ENCODE measurements at regions not wholly inside any gene's neighbourhood (a gene's known extent, or its start where the extent isn't known, plus 50 kb on each side); places are given as distances from the start of the nearest gene placed in this dataset.

DNA sequence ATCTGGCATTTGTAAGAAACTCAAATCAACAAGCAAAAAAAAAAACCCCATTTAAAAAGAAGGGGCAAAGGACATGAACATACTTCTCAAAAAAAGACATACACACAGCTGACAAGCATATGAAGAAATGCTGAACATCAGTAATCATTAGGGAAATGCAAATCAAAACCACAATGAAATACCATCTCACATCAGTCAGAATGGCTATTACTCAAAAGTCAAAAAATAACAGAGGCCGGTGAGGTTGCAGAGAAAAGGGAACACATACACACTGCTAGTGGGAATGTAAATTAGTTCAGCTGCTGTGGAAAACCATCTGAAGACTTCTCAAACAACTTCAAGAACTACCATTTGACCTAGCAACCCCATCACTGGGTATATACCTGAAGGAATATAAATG lies 199.4 kb upstream of the THBS1 start:
- no peak overlapping the region for H3K4me3 ChIP-seq (ENCODE audit: low read depth, low read length)
- TF ChIP-seq, protein P1, sequence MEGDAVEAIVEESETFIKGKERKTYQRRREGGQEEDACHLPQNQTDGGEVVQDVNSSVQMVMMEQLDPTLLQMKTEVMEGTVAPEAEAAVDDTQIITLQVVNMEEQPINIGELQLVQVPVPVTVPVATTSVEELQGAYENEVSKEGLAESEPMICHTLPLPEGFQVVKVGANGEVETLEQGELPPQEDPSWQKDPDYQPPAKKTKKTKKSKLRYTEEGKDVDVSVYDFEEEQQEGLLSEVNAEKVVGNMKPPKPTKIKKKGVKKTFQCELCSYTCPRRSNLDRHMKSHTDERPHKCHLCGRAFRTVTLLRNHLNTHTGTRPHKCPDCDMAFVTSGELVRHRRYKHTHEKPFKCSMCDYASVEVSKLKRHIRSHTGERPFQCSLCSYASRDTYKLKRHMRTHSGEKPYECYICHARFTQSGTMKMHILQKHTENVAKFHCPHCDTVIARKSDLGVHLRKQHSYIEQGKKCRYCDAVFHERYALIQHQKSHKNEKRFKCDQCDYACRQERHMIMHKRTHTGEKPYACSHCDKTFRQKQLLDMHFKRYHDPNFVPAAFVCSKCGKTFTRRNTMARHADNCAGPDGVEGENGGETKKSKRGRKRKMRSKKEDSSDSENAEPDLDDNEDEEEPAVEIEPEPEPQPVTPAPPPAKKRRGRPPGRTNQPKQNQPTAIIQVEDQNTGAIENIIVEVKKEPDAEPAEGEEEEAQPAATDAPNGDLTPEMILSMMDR (IDR thresholded peaks at IDR 0.05; ENCODE audit: borderline replicate concordance, insufficient read depth, low read depth, low read length), result no peak

DNA sequence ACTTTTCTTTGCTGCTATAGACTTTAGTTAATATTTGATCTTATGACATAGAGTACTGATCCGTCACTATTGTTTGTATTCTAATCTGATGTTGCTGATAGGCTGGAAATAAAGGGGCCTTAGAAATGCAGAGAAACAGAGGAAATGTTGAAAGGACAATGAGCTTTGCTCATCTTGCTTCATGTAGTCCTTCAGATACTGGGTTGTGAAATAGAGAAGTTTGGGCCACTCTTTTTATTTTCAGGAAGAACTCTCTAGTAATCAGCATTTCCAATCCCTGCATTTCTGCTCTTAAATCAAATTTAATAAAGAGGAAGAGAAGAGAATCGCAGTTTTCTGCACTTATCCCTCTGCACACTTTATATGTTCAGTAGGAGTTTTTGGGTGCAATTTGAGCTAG lies 192.8 kb upstream of the THBS1 start:
- TF ChIP-seq, protein P1 (IDR thresholded peaks at IDR 0.05; ENCODE audit: borderline replicate concordance, insufficient read depth, low read depth, low read length), result no peak
- no peak overlapping the region for H3K4me3 ChIP-seq (ENCODE audit: low read depth, low read length)

DNA sequence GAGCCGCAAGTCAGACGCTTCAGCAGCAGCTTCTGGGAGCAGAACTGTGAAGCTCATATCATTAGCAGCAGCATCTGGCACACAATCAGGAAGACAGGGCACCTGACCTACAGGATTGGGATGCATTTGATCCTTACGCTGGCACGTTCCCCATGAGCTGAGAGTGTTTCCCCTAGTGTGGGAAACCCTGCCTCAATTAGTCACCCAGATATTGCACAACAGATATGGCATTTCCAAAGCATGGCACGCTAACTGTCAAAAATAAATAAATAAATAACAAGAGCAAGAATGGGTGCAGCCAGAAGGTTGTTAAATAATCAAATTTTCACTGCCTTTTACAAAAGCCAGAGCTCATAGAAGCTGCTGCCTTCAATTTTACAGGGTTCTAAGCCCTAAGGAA lies 189.6 kb upstream of the THBS1 start:
- TF ChIP-seq, protein P1 (IDR thresholded peaks at IDR 0.05; ENCODE audit: borderline replicate concordance, insufficient read depth, low read depth, low read length), result no peak
- no peak overlapping the region for H3K4me3 ChIP-seq (ENCODE audit: low read depth, low read length)

DNA sequence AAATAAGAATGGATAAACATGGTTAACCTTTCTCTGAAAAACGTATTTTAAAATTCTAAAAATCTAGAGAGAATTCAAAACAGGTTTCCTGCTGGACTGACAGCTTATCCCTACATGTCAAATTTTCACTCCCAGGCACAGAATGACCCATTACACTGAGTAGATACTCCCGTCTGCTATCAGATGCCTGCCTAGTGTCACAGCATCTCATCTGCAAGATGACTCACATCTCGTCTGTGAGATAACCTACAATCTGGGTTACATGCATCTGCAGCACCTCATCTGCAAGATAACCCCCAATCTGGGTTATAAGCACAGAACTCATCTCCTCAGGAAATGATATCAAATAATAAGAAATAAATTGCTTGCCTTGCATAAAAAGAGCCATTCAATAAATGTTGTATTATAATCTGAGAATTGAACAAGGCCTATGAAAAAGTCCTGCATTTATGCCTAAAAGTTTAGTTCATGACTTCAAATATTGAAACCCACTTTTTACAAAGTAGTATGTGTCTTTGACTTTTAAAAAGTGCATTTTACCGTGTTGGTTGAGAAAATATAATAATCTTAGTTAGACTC lies 188.3 kb upstream of the THBS1 start:
- H3K4me3 ChIP-seq (ENCODE audit: low read depth, low read length), result no peak overlapping the region
- TF ChIP-seq, protein P1 (IDR thresholded peaks at IDR 0.05; ENCODE audit: borderline replicate concordance, insufficient read depth, low read depth, low read length), result no peak

DNA sequence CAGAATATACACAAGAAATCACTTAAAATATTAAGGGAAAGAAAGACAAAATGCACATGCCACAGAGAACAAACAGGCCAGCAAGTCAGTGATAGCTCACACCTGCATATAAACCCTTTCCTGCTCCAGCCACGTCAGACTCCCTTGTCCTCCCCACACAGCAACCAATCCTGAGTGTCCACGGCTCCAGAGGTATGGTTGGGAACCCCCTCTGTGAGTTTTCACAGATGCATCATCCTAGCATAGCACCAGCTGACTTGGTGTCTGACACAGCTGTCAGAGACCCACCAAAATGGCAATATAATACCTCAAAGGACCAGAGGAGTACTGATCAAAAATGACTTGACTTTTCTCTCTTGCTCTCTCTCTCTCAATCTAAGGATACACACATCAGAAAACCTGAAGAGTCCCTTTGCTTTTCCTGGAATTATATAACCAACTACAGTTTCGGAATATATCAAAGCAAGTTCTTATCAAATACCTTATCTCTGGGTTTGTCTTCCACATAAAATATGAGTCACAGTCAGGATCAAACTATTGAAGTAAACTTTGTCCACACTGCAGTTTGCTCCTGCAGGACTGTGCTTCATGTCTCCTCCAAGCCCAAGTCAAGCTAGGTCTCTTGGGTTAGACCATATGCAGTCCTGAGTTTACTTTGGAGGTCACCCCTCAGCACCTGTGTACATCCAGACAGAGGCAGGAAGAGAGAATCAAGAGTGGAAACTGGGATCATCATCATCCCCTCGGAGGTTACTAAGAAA lies 187.1 kb upstream of the THBS1 start:
- H3K4me3 ChIP-seq (ENCODE audit: low read depth, low read length), result no peak overlapping the region
- TF ChIP-seq, protein P1 (IDR thresholded peaks at IDR 0.05; ENCODE audit: borderline replicate concordance, insufficient read depth, low read depth, low read length), result no peak

DNA sequence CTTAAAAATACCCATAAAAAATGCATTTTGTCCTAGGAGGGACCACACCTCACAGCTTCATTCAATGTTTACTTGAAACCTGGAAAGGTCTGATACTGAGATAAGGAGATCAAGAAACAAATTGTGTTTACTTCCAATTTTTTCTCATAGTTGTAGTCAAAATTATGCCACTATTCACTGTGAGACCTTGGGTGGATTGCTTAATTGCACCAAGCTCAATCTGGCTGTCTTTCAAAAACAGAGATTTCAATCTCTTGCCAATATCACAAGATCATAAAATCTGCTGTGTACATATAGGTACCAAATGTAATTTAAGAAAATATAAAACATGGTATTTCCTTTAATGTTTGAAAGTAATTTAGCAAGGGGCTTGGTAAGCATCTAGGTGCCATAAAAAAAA lies 186.4 kb upstream of the THBS1 start:
- TF ChIP-seq, protein P1 (IDR thresholded peaks at IDR 0.05; ENCODE audit: borderline replicate concordance, insufficient read depth, low read depth, low read length), result no peak
- H3K4me3 ChIP-seq (ENCODE audit: low read depth, low read length), result no peak overlapping the region

Data from GM12875 (cell line).